Right cardiac atrium (tissue), 5 donors: ENCODE measurements at regions not wholly inside any gene's neighbourhood (a gene's known extent, or its start where the extent isn't known, plus 50 kb on each side); places are given as distances from the start of the nearest gene placed in this dataset.
A peak's percentile ranks its signal among the peaks of the same experiment; 100 is the strongest.
"Not testable (repeated sequence)": the region's sequence is repeated elsewhere in the genome, so short reads cannot be mapped to it uniquely, and the experiment has no call there.

Experiments used
- ATAC-seq, 2 donors: fragments of 200-7000 bp; cut with Tn5 transposase; one replicate each; pipeline versions ENCODE4 v1.8.0 to v1.9.1; 2020; ENCODE audit warnings: moderate library complexity in 2 of 2, mild to moderate bottlenecking in 1 of 2
- DNase-seq, 3 donors: peaks; one replicate each; pipeline ENCODE4 v3.0.0-alpha.2; 2020
- H3K27ac ChIP-seq: one replicate; pipeline ENCODE4 v1.5.1; 2013; ENCODE audit warnings: mild to moderate bottlenecking, low read length, control low read depth, moderate library complexity
- H3K27me3 ChIP-seq: one replicate; pipeline ENCODE4 v1.6.1; 2013; ENCODE audit not compliant: control insufficient read depth, insufficient read depth
- H3K4me1 ChIP-seq: one replicate; pipeline ENCODE4 v1.6.1; 2013; ENCODE audit warnings: low read length; ENCODE audit not compliant: control insufficient read depth, insufficient read depth
- H3K4me3 ChIP-seq: one replicate; pipeline ENCODE4 v1.5.1; 2013; ENCODE audit warnings: low read length, control low read depth
- H3K9me3 ChIP-seq: one replicate; pipeline ENCODE4 v1.6.1; 2013; ENCODE audit warnings: low read length; ENCODE audit not compliant: control insufficient read depth
- WGBS: extraction: QIAGEN DNeasy Blood & Tissue Kit; methylation state at CpG from one replicate; pipeline ENCODE4 v1.1.7; 2013; 5-methylcytosine and 5-hydroxymethylcytosine counted together
- intact Hi-C, 4 donors: fragments of 100-400 bp; cut with DNase I; formaldehyde crosslinking; loops; one replicate each; pipeline versions ENCODE4 v1.11.0 to v1.14.0; 2022 to 2023
- donor health status: healthy with polysubstance abuse.
- donor health status: DM: no; HTN: yes; CAD: no.
- donor health status: DM: no; HTN: no; CAD: no.
- donor health status: DM: no; HTN: yes; CAD: no; lungs with severe emphysema.
- donor health status: DM: yes; HTN: yes; CAD: no.

DNA sequence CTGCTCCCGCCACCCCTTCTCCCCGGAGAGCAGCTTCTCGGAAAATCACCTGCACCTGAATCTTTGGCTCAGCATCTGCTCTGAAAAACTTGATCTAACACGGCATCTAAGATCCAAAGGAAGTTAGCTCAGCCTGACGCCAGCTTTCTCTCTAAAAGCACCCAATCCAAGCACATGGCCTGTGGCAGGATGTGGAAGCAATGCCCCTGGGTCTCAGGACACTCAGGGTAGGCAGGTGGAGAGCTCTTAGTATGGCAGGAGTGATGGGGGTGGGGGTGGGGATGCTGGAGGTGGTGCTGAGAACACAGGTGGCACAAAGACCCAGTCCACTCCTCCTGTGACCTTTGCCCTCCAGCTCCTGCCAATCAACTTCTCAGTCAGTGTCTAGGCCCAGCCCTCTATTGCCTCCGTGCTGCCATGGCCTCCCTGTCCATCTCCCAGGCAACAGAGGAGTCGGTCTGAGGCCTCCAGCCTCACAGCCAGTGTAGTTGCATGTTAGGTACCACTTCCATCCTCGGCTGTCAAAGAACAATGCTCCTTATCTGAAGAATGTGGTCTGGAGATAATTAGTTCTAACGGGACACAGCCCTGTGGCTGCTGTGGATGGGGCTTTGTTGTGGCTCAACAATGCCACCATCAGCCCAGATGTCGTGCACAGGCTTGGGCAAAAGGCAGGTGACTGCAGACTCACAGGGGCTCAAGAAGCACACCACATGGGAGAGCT lies 180.0 kb upstream of the C14orf180 start:
- 52% methylated on average over 10 of the region's 10 CpGs for WGBS
- DNase-seq, result no peak
- Histone ChIP-seq H3K27ac (no peak overlapping the region), H3K4me1 (no peaks in the 10 kb centered on the region), H3K9me3 (no peaks in the 10 kb centered on the region), H3K4me3 (no peak overlapping the region), H3K27me3 (no peaks in the 10 kb centered on the region)
- intact Hi-C loops, result no loop called here
- ATAC-seq, result peak; percentile 36 to 74

DNA sequence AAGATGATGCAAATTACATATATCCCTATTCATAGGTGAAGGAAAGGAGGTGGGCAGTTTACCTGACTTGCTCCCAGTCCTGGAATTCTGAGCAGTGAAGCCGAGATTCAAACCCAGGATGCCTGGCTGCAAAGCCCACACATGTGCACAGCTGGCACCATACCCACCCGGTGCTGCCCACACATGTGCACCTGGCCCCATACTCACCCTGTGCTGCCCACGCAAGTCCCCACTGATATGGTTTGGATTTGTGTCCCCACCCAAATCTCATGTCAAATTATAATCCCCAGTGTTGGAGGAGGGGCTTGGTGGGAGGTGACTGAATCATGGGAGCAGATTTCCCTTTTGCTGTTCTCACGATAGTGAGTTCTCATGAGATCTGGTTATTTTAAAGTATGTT lies 179.2 kb upstream of the C14orf180 start:
- ATAC-seq (no peak), DNase-seq (no peak)
- intact Hi-C loops, result no loop called here
- Histone ChIP-seq H3K9me3 (no peaks in the 10 kb centered on the region), H3K4me3 (no peak overlapping the region), H3K27ac (no peak overlapping the region), H3K27me3 (no peaks in the 10 kb centered on the region), H3K4me1 (no peaks in the 10 kb centered on the region)
- WGBS, result 76% methylated on average over 4 of the region's 4 CpGs

DNA sequence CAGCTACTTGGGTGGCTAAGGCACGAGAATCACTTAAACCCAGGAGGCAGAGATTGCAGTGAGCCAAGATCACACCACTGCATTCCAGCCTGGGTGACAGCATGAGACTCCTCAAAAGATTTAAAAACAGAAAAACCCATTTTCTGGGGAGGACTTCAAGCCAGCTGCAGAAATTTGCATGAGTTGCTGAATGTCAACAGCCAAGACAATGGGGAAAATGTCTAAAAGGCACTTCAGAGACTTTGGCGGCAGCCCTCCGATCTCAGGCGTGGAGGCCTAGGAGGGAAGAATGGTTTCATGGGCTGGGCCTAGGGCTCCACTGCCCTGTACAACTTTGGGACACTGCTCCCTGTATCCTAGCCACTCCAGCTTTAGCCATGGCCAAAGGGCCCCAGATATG lies 177.8 kb upstream of the C14orf180 start:
- intact Hi-C loops, result no loop called here
- no peak for DNase-seq
- Histone ChIP-seq H3K27me3 (no peaks in the 10 kb centered on the region), H3K27ac (no peak overlapping the region), H3K9me3 (no peaks in the 10 kb centered on the region), H3K4me1 (no peaks in the 10 kb centered on the region), H3K4me3 (no peak overlapping the region)
- 94% methylated on average over 4 of the region's 4 CpGs for WGBS
- no peak for ATAC-seq

DNA sequence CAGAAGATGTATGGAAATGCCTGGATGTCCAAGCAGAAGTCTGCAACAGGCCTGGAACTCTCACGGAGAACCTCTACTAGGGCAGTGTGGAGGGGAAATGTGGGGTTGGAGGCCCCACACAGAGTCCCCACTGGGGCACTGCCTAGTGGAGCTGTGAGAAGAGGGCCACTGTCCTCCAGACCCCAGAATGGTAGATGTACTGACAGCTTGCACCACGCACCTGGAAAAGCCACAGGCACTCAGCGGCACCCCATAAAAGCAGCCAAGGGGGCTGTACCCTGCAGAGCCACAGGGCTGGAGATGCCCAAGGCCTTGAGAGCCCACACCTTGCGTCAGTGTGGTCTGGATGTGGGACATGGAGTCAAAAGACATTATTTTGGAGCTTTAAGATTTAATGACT lies 177.3 kb upstream of the C14orf180 start:
- DNase-seq, H3K9me3 ChIP-seq, ATAC-seq, H3K4me1 ChIP-seq, intact Hi-C loops, H3K27ac ChIP-seq, H3K27me3 ChIP-seq, H3K4me3 ChIP-seq: not testable (repeated sequence)
- 98% methylated on average over 4 of the region's 4 CpGs for WGBS

DNA sequence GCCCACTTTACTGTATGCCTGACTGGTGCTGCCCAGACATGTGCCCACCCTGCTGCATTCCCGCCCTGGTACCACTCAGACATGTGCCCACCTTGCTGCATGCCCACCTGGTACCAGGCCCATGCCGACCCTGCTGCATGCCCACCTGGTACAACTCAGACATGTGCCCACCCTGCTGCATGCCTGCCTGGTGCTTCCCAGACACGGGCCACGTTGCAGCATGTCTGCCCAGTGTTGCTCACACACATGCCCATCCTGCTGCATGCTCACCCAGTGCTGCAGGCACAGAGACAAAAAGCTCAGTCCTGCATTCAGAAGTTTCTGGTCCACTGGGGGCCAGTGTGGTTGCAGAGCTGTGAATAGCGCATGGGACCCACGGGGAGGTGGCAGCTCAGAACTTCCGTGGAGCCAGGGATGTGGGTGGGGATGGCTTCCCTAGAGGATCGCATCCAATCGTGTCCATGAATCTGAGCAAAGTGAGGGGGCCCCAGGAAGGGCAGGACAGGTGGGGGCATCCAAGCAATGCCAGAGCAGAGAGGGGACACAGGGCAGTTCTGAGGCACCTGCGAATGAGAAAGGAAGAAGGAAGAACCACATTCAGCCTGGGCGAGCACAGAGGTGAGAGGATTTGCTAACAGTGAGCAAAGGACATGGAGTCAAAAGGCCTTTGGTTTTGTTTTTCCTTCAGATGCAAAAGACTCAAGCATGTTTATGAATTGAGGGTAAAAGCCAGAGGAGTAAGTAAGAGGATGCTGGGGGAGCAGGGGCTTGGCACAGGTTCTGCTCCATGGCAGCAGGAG lies 175.9 kb upstream of the C14orf180 start:
- DNase-seq, result no peak

DNA sequence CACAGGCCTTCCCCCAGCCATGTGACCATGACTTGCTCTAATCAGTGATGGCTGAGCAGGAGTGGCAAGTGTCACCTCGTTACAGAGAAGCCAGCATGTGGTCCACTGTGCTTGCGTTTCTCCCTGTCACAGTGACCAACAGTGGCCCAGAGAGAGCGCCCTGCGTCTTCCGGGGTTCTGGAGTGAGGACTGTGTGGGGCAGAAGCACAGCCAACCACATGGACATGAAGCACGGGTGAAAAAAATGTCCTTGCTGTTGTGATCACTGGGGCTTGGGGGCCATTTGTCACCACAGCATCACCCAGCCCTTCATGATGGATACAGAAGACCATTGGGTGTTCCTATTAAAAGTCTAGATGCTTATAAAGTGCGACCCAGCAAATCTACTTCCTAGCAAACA lies 174.6 kb upstream of the C14orf180 start:
- H3K9me3 ChIP-seq, result peaks cover 2% of the 10 kb centered on the region
- H3K27ac ChIP-seq, result no peak overlapping the region
- no peak for ATAC-seq
- no peaks in the 10 kb centered on the region for H3K27me3 ChIP-seq
- H3K4me1 ChIP-seq, result no peaks in the 10 kb centered on the region
- no peak overlapping the region for H3K4me3 ChIP-seq
- intact Hi-C loops, result no loop called here
- no peak for DNase-seq
- whole genome bisulfite sequencing, result 76% methylated on average over 7 of the region's 7 CpGs

More for the DNA sequence above, 175.9 kb upstream of the C14orf180 start:
- intact Hi-C loops, result no loop called here
- Histone ChIP-seq H3K9me3 (no peaks in the 10 kb centered on the region), H3K4me3 (no peak overlapping the region), H3K27me3 (no peaks in the 10 kb centered on the region), H3K4me1 (no peaks in the 10 kb centered on the region), H3K27ac (no peak overlapping the region)
- ATAC-seq, result no peak
- WGBS, result 83% methylated on average over 11 of the region's 11 CpGs

DNA sequence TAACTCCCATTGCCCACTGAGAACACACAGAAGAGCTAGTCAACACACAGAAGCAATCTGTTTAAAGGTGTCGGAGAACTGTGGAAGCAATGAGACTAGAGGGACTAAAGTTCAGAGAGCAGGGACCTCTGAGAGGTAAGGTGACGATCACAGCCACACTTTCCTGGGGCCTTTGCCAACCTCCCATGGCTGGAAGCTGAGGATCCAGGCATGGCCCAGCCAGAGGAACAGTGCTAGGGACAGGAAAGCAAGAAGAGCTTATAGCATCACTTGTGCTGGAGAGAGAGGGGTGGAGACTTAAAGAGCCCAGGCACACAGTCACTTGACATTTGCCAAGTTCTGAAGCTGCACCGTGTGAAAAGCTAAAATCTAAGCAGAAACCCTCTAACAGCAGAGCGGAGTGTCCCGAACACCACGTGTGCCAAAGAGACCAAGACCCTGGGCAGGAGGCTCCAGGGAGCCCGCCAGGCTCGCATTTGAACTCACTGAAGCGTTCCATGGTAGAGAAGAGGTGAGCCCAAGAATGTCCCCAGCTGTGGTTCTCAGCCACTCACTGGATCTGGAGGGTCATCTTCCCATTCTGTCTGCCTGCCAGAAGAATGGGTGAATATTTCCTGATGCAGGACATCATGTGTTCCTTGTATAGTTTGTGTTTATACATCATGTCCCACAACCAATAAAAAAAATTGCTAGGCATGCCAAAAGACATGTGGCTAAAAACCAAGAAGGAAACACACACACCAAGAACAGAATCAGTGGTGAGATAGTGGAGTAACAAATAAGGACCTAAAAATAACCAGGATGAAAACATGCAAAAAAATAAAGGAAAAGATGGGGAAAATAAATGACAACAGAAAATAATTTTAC lies 174.0 kb upstream of the C14orf180 start:
- ATAC-seq, result no peak

DNA sequence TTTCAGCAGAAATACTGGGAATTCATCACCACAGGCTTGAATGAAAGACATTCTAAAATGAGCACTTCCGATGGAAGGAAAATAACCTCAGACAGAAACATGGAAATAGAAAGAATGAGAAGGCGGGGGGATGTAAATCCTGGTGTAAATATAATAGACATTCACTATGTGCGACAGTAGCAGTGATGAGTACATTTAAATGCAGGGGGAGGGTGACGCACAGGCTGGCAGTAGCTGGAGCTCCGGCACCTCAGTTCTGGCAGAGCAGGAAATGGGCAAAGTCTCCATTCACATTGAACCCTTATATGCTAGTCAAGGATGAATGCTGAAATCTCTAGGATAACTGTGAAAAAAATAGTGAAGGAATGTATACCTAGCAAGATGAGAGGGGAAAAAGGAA lies 172.7 kb upstream of the C14orf180 start:
- Histone ChIP-seq H3K27ac (no peak overlapping the region), H3K27me3 (no peaks in the 10 kb centered on the region), H3K4me1 (no peaks in the 10 kb centered on the region), H3K4me3 (no peak overlapping the region), H3K9me3 (peaks cover 2% of the 10 kb centered on the region)
- ATAC-seq, result no peak
- 90% methylated on average over 5 of the region's 5 CpGs for WGBS
- intact Hi-C loops, result no loop called here
- DNase-seq, result no peak

More for the DNA sequence above, 174.0 kb upstream of the C14orf180 start:
- intact Hi-C loops, result no loop called here
- DNase-seq, result no peak
- no peaks in the 10 kb centered on the region for H3K27me3 ChIP-seq
- H3K27ac ChIP-seq, result no peak overlapping the region
- no peak overlapping the region for H3K4me3 ChIP-seq
- no peaks in the 10 kb centered on the region for H3K4me1 ChIP-seq
- WGBS, result 77% methylated on average over 9 of the region's 9 CpGs
- H3K9me3 ChIP-seq, result peaks cover 2% of the 10 kb centered on the region

DNA sequence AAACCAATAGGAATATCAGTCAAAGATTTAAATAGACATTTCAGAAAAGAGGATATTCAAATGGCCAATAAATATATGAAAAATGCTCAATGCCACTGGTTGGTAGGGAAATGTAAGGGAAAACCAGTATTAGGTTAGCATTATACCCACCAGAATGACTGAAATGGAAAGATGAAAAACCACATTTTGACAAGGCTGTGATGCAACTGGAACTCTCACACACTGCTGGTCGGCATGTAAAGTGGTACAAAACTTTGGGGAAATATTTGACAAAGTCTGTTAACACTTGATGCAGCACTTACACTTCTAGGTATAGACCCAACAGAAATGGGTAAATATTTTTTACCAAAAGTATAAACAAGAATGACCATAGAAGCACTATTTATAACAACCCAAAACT lies 163.2 kb upstream of the C14orf180 start:
- Histone ChIP-seq H3K27me3 (no peaks in the 10 kb centered on the region), H3K27ac (no peak overlapping the region), H3K9me3 (no peaks in the 10 kb centered on the region), H3K4me1 (no peaks in the 10 kb centered on the region), H3K4me3 (no peak overlapping the region)
- intact Hi-C loops, result no loop called here
- no peak for ATAC-seq
- DNase-seq, result no peak
- 68% methylated on average over 1 of the region's 1 CpG for WGBS

DNA sequence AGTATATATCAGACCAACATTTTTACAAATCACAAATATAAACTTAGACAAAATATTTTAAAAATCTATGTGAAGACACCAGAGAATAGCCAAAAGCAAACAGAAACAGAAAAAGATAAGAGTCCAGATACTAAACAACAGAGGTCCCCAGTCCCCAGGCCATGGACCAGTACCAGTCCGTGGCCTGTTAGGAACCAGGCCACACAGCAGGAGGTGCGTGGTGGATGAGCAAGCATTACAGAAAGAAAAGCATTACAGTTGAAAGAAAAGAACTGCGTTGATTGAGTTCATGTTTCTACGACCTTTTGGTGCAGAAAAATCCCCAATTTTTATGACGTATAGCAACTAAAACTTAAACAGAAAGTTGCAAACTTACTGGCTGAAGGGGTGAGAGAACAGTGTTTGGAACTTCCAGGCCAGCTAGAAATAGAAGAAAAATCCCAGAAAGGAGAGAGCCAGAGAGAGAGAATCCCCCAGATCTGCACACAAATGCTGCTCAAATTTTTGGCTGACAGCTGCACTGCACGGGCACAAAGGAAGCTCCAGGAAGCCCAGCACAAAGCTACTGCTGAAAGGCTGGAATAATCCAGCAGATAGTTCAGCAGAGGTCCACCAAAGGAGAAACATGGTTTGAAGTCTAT lies 159.6 kb upstream of the C14orf180 start:
- DNase-seq (no peak), ATAC-seq (no peak)
- H3K27ac ChIP-seq, result no peak overlapping the region
- H3K27me3 ChIP-seq, result no peaks in the 10 kb centered on the region
- WGBS, result 68% methylated on average over 6 of the region's 6 CpGs
- H3K9me3 ChIP-seq, result no peaks in the 10 kb centered on the region
- intact Hi-C loops, result no loop called here
- no peaks in the 10 kb centered on the region for H3K4me1 ChIP-seq
- H3K4me3 ChIP-seq, result no peak overlapping the region
